ENCODE measurements at regions not wholly inside any gene's neighbourhood (a gene's known extent, or its start where the extent isn't known, plus 50 kb on each side); places are given as distances from the start of the nearest gene placed in this dataset.

DNA sequence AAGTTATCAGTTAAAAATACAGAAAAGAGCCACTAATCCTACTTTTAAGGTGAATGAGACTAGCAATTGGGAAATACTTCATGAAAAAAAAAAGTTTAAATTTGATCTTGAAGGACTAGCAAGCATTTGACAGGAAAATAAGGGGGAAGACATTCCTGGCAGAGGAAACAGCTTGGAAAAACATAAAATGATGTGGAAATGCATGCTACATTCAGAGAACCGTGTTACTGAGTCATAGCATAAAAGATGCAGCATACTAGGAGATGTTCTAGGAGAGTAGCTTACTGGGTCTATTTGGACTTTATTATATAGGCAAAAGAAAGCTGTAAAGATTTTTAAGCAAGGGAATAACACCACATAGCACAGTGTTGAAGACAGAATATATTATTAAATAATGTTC is 108.6 kb upstream of the COL1A2 start:
- peaks cover 0 to 7% of the 10 kb centered on the region in 2 experiments for H3K4me1 ChIP-seq (ENCODE audit: control insufficient read depth in 1 of 2, insufficient read depth in 1 of 2, low read depth in 1 of 2, low read length in 1 of 2)

DNA sequence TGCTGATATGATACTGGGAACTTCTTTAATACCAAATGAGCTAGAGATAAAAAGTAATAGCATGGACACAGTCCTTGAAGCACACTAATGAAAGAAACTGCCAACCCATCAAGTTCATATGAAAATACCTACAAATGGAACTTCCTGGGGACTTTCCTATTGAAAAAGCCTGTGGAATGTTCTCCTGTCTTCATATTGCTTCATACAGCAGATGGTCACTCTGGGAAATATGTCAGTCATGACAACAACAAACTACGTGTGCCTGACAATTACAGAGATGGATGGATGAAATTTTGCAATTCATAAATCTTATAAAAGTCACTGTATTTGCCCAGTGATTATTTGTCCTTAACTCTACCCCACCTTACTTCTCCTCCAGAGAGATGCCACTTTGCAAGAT is 106.6 kb upstream of the COL1A2 start:
- Histone ChIP-seq H3K36me3 (no peaks in the 10 kb centered on the region), H3K4me3 (ENCODE audit: low read depth in 1 of 2, low read length in 1 of 2) (no peak overlapping the region), H3K9me3 (no peaks in the 10 kb centered on the region), H3K4me1 (ENCODE audit: control insufficient read depth in 1 of 2, insufficient read depth in 1 of 2, low read depth in 1 of 2, low read length in 1 of 2) (no peaks in the 10 kb centered on the region), H3K27ac (no peak overlapping the region), H3K27me3 (no peaks in the 10 kb centered on the region)
- TF ChIP-seq, protein P1, sequence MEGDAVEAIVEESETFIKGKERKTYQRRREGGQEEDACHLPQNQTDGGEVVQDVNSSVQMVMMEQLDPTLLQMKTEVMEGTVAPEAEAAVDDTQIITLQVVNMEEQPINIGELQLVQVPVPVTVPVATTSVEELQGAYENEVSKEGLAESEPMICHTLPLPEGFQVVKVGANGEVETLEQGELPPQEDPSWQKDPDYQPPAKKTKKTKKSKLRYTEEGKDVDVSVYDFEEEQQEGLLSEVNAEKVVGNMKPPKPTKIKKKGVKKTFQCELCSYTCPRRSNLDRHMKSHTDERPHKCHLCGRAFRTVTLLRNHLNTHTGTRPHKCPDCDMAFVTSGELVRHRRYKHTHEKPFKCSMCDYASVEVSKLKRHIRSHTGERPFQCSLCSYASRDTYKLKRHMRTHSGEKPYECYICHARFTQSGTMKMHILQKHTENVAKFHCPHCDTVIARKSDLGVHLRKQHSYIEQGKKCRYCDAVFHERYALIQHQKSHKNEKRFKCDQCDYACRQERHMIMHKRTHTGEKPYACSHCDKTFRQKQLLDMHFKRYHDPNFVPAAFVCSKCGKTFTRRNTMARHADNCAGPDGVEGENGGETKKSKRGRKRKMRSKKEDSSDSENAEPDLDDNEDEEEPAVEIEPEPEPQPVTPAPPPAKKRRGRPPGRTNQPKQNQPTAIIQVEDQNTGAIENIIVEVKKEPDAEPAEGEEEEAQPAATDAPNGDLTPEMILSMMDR (IDR thresholded peaks at IDR 0.05), result no peak

More for the DNA sequence above, 108.6 kb upstream of the COL1A2 start:
- H3K9me3 ChIP-seq, result no peaks in the 10 kb centered on the region
- no peaks in the 10 kb centered on the region for H3K36me3 ChIP-seq
- H3K27ac ChIP-seq, result no peak overlapping the region
- TF ChIP-seq, protein P1 (IDR thresholded peaks at IDR 0.05), result no peak
- no peak overlapping the region for H3K4me3 ChIP-seq (ENCODE audit: low read depth in 1 of 2, low read length in 1 of 2)
- no peaks in the 10 kb centered on the region for H3K27me3 ChIP-seq

DNA sequence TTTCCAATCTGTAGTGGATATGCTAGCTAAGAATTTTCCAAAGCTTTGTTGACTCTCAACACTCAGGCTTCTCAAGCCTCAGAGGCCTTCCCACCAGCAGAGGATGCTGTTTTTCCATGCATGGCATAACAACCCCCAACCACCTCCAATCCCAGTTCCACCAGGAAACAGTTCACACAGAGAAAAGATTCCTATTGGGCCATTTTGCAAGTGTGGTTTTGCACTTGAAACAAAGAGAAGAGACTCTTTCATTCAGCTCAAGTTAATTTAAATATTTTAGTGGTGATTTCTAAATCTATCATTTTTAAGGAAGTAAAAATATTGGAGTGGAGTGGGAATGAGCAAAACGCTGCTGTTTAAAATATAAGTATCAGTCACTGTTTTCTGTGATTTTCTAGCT is 105.6 kb upstream of the COL1A2 start:
- no peaks in the 10 kb centered on the region for H3K4me1 ChIP-seq (ENCODE audit: control insufficient read depth in 1 of 2, insufficient read depth in 1 of 2, low read depth in 1 of 2, low read length in 1 of 2)
- TF ChIP-seq, protein P1 (IDR thresholded peaks at IDR 0.05), result no peak
- H3K36me3 ChIP-seq, result no peaks in the 10 kb centered on the region
- no peak overlapping the region for H3K27ac ChIP-seq
- H3K9me3 ChIP-seq, result no peaks in the 10 kb centered on the region
- no peaks in the 10 kb centered on the region for H3K27me3 ChIP-seq
- H3K4me3 ChIP-seq (ENCODE audit: low read depth in 1 of 2, low read length in 1 of 2), result no peak overlapping the region

DNA sequence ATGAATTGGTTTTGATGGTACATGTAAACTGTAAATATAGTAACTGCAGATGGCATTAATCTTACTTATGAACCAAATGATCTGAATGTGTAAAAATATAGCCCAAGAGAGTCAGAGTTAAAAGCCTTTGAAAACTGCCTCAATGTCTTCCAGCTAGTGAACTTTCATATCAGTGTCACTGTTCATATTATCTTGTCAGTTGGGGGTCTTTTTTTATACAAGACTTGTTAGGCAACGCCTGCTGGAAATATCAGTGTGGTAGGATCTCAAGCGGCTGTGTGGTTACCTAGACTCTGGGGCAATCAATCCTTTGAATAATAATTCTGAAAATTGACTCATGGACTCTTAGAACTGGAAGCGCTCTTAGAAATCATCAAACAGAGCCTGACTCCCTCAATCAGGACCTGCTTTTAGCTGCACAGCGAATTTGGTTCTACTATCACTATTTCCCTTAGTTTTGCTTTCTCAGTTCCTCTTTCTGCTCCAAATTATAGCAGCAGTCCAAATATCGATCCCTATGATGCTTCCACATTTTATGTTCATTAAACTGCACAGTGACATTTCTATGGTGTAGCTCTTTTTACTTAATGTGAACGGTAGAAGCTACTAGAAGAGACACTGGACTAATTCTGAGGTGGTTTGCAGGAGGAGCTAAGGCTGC is 100.1 kb upstream of the COL1A2 start:
- no peaks in the 10 kb centered on the region for H3K36me3 ChIP-seq
- TF ChIP-seq, protein P1 (IDR thresholded peaks at IDR 0.05), result no peak
- no peaks in the 10 kb centered on the region for H3K9me3 ChIP-seq
- H3K27me3 ChIP-seq, result no peaks in the 10 kb centered on the region
- no peak overlapping the region for H3K27ac ChIP-seq
- no peak overlapping the region for H3K4me3 ChIP-seq (ENCODE audit: low read depth in 1 of 2, low read length in 1 of 2)
- no peaks in the 10 kb centered on the region for H3K4me1 ChIP-seq (ENCODE audit: control insufficient read depth in 1 of 2, insufficient read depth in 1 of 2, low read depth in 1 of 2, low read length in 1 of 2)

DNA sequence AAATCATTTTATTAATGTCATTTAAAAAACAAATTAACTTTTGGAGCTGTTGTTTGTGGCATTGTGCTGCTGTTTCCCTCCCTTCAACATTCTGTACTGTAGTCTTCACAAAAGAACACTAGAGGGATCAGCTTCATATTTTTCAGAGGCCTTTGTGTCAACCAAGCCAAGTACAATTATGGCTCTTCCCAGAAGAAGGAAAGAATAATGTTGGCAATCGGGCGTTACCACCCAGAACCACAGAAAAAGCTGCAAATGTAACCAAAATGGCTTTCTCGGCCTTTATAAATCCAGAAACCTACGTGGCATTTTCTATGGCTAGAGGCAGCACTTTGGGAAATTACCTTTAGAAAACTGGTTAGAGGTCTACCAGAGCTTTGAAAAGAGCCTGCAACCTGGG is 98.8 kb upstream of the COL1A2 start:
- no peaks in the 10 kb centered on the region for H3K27me3 ChIP-seq
- H3K27ac ChIP-seq, result no peak overlapping the region
- no peaks in the 10 kb centered on the region for H3K36me3 ChIP-seq
- H3K9me3 ChIP-seq, result no peaks in the 10 kb centered on the region
- TF ChIP-seq, protein P1 (IDR thresholded peaks at IDR 0.05), result no peak
- no peaks in the 10 kb centered on the region for H3K4me1 ChIP-seq (ENCODE audit: control insufficient read depth in 1 of 2, insufficient read depth in 1 of 2, low read depth in 1 of 2, low read length in 1 of 2)
- H3K4me3 ChIP-seq (ENCODE audit: low read depth in 1 of 2, low read length in 1 of 2), result no peak overlapping the region

All from neutrophil (primary cell).